Stimulated activated CD8-positive, alpha-beta memory T cell treated with anti-CD3 and anti-CD28 coated beads, Interleukin-12 subunit alpha, Interleukin-12 subunit beta, amount 100 ng/mL, for 1 hour (primary cell): ENCODE measurements at regions not wholly inside any gene's neighbourhood (a gene's known extent, or its start where the extent isn't known, plus 50 kb on each side); places are given as distances from the start of the nearest gene placed in this dataset.

Experiments
- DNase-seq: peaks from one replicate; pipeline ENCODE4 v3.0.0-alpha.2; 2020; ENCODE audit warnings: low read depth

DNA sequence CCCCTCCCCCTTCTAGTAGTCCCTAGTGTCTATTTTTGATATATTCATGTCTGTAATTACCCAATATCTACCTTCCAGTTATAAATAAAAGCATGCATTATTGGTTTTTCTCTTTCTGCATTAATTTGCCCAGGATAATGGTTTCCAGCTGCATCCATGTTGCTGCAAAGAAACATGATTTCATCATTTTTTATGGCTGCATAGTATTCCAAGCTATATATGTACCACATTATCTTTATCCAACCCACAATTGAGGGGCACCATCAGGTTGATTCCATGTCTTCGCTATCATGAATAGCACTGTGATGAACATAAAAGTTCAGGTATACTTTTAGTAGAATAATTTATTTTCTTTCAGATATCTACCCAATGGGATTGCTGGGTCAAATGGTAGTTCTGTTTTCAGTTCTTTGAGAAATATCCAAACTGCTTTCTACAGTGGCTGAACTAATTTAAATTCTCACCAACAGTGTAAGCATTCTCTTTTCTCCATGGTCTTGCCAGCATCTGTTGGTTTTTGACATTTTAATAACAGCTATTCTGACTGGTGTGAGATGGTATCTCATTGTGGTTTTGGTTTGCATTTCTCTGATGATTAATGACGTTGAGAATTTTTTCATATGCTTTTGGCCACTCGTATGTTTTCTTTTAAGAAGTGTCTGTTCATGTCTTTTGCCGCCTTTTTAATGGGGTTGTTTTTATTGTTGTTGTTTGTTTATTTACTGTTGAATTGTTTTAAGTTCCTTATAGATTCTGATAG, 746.1 kb upstream of the MEF2C start:
- DNase-seq, result no peak

DNA sequence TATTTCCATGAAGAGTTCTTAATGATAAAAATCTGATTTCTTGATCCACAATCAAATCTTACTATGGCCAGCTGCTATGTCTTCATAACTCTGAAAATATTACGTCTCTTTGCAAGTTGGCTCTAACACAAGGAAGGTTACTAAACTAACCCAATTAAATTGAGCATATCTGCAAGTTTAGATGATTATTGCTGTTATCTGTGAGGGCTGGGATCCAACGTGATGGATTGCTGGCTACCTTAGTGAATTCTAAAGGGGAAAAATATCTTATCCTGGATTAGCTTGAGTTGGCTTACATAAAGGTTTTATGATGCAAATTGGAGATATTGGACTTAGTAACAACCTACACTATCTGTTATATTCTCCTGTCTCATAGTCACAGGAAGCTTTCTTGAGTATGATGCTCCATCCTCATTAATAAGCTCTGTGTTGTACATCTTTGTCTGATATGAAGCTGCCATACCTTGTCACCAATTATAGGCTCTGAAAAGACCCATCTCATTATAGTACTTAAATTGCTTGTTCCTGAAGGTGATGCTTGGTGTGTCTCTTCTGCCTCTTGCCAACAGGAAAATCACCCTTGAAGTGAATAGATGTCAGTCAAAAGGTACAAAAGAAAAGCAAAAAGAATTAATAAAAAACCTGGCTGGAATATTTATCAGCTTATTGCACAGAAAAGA, 733.0 kb upstream of the MEF2C start:
- no peak for DNase-seq

DNA sequence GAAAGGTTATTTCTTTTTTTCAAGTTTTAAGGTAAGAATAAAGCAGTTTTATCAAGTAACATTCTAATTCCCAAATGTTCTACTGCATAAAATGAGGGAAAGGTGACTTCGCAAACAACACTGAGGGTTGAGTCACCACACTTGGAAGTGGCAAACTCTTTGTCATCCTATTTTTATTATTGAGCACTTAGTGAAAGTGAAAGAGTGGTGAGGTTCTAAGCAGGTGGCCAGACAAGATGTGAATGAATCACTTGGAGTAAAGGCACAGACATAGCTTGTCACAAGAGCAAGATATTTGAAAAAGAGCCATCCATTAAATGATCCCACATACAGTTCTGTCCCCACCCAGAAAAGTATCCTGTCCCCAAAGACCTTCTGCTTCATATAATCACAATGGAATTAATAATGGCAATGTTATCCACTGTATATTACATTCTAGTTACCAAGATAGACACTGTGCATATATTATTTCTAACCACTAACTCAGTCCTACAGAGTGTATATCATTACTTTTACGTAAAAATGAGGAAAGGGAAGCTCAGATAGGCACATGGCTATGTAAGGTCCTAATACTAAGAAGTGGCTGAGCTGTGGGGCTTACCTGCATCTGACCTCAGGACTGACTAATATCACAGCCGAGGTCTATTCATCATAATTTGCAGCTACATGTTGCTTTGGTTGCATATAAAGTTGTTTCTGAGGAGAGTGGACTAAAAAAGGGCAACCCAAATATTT, 730.4 kb upstream of the MEF2C start:
- DNase-seq, result no peak

DNA sequence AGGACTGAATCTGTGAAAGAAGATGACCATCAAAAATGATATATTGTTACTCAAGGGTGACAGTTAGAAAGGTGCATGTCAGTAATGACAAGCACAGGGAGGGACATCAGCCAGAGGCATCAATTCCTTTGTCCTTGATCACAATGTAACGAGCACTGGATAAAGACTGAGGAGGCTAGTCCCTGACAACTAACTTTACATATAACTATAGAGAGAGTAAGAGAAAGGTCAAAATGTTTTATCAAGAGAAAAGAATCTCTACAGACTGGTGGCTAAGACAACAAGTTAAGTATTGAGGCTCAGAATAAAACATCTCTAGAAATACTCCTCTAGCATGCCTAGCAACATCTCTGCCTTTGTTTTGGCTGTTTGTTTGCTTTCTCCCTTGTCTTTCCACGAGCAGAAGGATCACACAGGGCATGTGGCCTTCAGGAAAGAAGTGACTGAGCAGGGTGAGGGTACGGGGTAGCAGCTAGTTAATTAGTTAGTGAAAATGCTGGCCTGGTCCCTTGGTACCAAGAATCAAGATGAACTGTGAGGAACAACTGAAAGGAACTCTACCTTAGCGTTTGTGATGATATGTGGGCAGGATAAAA, 724.1 kb upstream of the MEF2C start:
- no peak for DNase-seq

DNA sequence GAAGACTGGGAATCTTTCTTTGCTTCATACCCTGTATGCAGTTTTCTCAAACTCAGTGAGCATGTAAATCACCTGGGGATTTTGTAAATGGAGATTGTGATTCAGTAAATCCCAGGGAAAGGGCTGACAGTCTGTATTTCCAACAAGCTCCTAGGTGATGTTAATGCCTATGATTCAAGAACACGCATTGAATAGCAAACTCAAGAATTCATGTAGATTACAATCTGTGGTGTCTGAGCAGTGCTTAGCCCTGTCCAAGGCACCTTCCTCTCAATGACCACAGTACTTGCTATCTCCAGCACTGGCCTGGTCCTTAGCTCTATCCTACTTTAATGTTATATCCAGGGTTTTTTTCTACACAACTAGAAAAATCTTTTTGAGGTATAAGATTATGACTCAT, 721.4 kb upstream of the MEF2C start:
- no peak for DNase-seq

DNA sequence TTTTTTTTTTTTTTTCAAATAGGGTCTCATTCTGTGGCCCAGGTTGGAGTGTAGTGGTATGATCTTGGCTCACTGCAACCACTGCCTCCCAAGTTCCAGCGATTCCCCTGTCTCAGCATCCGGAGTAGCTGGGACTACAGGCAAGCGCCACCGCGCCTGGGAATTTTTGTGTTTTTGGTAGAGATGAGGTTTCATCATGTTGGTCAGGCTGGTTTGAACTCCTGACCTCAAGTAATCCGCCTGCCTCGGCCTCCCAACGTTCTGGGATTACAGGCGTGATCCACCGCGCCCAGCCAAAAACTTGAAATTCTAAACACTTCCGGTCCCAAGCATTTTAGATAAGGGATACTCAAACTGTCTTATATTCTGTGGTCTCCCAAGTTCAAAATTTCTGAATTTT, 718.9 kb upstream of the MEF2C start:
- DNase-seq, result no peak

DNA sequence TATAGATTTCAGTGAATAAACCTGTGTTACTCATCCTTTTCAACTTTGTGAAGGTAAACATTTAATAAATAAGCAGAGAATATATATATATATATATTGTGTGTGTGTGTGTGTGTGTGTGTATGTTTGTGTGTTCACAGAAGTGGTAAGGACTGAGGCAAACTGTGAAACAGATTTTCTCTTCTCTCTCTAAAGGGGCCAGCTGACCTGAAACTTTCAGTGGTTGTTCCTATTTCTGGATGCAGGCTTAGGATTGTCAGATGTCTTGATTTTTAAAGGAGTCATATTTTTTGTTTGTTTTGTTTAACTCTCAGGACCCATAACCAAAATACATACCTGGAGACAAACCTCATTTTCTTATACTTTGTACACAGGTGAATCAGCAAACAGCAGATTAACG, 714.9 kb upstream of the MEF2C start:
- DNase-seq, result no peak

DNA sequence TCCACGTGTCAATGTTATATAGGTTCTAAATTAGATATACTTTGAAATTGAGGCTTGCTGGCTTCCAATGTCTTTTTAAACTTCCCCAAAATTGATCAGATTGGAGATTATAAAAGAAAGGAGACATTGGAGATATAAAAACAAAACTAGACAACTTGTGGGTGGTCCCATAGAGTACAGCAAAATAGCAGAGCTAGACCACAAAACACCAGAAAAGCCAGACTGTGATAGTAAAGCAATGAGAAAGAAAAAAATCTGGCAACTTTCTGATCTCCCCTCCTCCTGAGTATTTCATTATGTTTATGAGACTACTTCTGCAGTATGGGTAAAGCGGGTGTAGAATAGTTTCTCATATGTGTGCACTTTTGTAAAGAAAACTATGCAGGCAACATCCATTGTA, 713.8 kb upstream of the MEF2C start:
- no peak for DNase-seq

DNA sequence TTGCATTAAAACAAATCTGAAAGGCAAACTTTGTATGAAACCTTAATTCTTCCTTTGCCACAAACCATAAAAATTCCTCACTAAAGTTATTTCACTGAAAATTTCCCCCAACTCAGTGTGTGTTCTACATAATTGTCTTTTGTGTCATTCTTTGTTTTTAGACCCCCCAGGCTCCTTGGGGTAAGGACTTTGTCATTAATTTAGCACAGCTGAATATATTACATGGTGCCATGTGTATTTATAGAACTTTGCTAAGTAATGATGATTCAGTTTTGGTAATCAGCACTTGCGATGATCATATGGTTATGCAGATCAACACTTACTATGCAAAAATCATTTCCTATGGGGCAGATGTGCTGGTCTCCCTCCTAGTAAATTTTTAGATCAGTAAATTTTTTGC, 712.1 kb upstream of the MEF2C start:
- DNase-seq, result no peak

DNA sequence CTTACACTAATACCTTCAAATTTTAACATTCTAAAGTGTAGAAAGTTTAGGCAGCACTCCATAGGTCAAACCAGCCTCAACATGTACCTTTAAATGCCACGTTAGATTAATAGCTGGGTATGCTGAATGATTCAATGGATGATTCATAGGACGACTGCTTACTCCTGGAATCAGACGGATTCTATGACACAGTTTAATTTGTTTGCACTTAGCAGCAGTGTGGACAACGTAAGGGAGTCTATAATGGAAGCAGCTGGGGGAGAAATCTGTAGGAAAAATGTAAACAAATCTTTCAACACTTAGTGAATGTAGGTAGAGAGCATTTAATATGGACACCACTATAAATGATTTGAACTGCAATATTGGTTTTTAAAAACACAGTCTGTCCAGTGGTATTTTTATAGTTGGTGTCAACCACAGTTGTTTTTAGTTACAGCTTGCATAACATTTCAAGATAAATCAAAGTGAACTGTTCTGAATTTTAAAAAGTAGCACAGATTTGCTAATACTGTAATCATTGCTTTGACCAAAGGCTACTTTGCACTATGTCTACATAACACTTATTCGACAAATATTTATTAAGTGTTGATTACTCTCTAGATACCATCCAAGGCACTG, 701.5 kb upstream of the MEF2C start:
- DNase-seq, result no peak

DNA sequence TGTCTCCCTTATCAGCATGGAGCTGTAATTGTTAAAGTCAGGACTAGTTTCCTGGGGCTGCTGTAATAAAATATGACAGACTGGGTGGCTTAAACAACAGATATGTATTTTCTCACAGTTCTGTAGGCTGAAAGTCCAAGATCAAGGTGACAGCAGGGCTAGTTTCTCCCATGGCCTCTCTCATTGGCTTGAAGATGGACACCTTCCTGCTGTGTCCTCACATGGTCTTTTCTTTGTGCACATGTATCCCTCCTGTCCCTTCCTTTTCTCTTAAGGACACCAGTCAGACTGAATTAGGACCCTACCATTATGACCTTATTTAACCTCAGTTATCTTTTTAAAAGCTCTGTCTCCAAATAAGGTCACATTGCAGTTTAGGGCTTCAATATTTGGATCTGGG, 700.5 kb upstream of the MEF2C start:
- DNase-seq, result no peak

DNA sequence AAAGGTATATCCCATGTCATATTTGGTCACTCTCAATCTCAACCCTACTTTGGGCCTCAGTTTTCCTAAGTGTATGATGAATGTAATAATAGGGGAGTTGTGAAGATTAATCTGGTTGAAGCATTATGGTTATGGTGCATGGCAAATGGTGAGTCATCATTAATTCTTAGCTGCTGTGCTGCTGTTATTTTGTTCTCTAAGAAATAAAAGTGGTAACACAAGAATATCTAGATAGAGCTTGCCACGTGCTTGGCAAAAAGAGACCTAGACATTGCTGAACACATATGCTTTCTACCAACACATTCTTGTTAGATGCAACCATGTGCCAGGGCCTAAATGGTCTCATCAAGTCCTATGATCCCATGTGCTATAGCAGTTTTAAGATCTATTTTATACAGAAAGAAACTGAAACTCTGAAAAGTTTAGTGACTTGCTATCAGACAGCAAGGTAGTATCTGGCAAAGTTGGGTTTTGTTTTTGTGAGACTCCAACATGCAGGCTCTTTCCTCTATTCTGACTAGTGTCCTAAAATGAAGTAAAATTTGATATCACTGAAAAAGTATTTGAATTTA, 699.9 kb upstream of the MEF2C start:
- DNase-seq, result no peak

DNA sequence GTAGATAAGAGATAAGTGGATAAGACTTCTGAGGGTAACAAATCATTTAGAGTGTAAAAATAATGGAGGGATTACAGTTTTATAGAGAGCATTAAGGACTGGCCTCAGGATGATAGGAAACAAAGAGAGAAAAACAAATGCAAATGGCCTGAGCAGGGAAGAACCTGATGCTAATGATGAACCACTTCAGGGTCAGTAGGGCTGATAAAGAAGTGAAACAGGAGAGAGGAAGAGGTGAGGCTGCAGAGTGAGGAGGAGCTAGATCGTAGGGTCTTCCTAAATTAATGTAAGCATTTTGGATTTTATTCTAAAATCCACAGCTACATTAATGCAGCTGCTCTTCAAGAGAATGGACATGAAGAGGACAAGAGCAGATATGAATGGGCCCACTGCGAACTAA, 698.0 kb upstream of the MEF2C start:
- no peak for DNase-seq

DNA sequence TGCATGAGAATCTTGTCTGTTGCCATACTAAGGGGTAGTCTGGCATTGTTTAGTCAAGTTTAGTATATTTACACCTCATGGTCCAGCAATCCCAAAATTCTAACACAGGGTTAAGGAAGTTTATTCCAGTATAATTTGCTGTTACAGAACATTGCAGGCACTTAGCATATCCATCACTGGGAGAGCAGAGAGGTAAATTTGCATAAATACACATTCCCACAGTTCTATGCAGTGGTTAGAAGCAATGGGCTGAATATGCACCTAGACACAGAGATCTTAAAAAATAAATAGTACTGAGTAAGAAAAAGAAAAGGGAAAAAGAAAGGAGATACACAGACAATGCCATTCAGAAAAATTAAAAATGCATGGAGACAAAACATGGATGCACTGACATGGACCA, 692.3 kb upstream of the MEF2C start:
- no peak for DNase-seq

DNA sequence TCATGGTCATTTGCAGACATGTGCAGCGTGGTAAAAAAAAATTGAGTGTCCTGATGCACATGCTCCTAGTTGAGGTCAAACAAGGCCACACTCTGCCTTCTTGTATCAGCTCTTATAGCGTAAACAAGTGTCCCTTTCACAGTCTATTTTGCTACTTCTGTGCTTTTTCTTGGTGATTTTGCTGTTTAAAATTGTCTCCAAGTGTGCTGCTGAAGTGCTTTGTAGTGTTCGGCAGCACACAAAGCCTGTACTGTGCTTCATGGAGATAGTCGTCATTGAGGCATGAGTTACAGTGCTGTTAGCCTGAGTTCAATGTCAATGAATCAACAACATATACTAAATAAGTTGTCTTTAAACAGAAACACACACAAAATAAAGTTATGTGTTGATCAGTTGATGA, 690.4 kb upstream of the MEF2C start:
- no peak for DNase-seq

DNA sequence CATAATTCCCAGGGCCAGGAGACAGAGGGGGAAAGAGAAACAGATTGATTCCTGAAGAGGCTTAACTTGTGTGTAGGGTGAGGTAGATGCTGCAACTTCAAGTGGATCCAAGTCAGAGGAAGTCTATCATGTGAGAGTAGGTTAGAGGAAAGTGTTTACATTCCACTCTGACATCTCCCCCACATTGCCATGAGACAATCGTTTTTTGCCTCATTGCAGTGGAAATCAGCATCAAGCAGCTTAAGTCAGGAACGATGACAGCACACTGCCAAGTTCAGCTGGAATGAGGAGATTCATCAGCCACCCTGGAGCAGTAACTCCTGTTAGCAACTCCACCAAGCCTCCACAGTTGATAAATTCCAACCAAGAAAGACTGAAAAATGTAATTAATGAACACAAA, 689.7 kb upstream of the MEF2C start:
- DNase-seq, result no peak

DNA sequence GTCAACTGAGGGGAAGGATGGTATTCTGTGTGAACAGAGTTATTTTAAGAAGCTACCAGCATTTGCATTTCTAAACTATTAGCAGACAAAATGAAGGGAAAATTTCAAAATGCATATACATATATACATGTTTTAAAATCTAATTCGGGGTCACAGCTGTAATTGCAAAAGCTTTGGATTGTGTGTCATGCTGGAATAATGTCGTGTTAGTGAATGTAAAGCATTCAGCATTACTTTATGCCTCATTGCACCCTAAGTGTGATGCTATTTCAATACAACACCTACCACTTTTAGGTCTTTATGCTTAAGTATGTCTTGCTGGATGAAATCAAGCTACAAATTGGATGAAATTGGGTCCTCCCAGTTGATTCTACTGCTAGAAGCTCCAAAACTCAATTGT, 687.6 kb upstream of the MEF2C start:
- no peak for DNase-seq

DNA sequence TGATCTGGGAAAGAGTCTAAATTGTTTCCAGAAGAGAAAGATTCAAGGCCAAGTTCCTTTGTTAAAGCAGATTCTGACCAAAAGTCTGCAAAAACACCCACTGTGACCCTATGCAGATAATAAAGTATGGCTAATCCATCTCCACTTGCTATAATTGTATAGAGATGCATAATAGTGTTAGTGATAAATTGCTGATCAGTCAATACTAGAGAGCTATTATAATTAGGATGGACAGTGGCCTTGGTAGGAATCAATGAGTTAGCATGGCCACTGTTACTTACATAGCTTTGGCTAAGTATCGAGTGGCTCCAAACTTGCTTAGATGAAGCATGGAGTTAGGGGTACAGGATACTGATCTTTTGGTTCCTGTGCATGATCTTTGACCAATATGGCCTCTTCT, 683.4 kb upstream of the MEF2C start:
- DNase-seq, result no peak

DNA sequence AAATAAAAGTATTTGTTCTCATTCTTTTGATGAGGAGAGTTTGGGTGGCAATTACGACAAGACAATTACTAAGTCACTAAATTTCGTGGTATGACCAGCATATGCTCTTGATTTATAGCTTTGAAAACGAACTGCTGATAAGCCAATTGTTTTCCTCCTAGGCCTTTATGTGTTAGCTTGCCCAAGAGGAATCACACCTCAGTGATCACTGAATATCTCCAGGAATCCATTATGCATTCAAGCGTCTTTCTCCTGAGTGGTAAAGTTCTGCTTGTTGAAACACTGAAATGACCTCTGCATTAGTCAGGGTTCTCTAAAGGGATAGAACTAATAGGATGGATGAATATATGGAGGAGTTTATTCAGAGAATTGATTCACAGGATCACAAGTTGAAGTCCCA, 677.7 kb upstream of the MEF2C start:
- DNase-seq, result no peak

DNA sequence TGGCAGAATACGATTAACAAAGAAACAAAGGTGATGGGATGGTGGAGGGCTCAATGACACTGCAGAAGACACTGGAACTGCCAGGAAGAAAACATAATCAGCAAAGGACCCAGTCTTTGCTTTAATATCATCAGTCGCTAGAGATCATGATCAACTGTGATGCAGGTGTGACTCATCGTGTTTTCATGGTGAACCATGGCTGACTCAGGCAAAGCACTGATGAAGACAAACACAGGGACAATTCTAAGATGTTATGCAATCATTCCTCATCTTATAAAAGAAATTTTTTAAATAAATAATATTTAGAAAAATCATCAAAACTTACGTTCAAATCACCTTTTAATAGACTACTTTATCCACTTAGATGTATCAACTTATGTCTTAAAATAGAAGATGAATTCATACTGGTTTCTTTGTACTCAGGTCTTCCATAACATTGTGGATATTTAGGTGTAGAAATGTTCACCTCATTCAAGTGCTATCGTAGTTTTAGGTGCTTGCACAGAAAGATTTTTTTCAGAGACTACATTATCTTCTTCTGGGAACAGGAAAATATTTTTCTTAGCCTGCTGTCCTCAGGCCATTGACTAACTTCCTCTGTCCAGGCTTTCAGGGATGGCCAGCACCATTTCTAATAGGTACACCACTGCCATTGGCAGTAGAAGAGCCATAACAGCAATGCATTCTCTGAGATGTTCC, 673.4 kb upstream of the MEF2C start:
- DNase-seq, result no peak

DNA sequence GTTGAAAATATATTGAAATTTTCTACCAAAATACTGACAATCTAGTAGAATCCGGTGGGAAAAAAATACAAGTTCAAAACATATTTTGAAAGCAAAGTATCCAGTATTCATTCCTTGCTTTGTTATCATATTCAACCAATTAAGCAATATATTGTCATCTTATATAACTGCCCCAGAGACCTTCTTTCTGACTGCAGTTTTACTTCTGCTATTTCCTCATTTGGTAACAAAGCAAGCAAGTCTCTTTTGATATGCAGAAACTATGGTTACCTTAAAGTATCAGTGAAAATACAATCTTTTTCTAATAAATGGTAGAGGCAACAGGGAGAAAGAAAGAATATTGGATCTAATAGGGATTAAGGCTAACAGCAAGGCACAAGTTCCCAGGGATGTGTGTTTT, 663.7 kb upstream of the MEF2C start:
- DNase-seq, result no peak

DNA sequence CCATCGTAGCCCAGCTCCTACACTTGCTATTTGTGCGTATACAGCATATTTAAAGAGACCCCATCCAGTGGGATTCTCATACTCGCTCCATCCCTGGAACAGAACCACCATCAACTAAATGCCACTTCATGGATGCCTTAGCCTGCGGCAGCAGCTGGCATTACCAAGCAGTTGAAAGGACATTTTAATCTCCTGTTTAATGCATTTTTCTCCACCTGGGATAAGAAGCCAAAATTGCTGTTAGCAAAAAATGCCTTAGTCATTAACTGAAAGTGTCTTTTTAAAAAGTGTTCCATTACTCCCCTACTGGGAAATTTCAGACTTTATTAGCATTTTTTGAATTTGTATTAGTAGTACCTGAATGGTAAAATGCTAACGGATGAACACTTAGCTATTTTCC, 662.6 kb upstream of the MEF2C start:
- DNase-seq, result no peak
